Left cardiac atrium (tissue), 4 donors: ENCODE measurements at regions not wholly inside any gene's neighbourhood (a gene's known extent, or its start where the extent isn't known, plus 50 kb on each side); places are given as distances from the start of the nearest gene placed in this dataset.

Experiments
- ATAC-seq, 2 donors: fragments of 200-7000 bp; cut with Tn5 transposase; one replicate each; pipeline ENCODE4 v1.9.1; 2020; ENCODE audit warnings: mild to moderate bottlenecking in 2 of 2, moderate library complexity in 2 of 2
- DNase-seq: peaks from one replicate; pipeline ENCODE4 v3.0.0-alpha.2; 2020
- intact Hi-C, 2 donors: fragments of 100-400 bp; cut with DNase I; formaldehyde crosslinking; loops; one replicate each; pipeline versions ENCODE4 v1.14.1 to v1.15.1; 2022 to 2023
- donor health status: DM: no; HTN: yes; CAD: no.
- donor health status: DM: no; HTN: yes; CAD: no; lungs with severe emphysema.
- donor health status: DM: yes; HTN: yes; CAD: no.
- donor health status: Dilated cardiomyopathy.

DNA sequence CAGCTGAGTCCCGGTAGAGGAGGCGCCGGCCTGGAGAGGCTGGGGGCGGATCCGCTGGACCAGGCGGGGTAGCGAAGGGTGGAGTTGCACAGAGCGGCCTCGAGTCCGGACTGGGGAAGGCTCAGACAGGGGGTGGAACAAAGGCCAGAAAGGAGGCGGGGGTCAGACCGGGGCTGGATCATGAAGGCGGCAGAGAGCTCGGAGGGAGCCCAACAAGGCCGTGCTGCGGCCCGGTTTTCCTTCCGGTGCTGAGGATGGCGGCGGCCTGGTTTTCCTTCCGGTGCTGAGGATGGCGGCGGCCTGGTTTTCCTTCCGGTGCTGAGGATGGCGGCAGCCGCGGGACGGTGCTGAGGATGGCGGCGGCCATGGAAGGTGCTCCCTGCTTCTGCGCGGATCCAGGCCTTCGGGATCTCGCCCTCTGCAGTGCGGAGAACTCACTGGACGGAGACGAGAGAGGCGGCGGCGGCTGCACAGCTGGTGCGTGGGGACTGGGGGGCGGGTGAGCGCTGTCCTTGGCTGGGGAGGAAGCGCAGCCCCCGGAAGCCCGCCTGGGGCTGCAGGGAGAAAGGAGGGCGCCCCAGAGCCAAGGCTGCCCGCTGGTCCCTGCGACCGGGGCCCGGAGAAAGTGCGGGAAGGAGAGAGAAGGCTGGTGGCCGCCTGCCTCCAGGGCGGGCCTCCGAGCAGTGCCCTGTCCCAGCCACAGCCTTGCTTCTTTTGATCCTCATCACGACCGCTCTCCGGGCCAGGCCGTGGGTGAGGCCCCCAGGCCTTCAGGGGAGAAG, 350.4 kb upstream of the B3GAT1 start:
- intact Hi-C loops, result no loop called here
- ATAC-seq, result peak in 1 of 2 donors; percentile 38
- DNase-seq, result no peak

DNA sequence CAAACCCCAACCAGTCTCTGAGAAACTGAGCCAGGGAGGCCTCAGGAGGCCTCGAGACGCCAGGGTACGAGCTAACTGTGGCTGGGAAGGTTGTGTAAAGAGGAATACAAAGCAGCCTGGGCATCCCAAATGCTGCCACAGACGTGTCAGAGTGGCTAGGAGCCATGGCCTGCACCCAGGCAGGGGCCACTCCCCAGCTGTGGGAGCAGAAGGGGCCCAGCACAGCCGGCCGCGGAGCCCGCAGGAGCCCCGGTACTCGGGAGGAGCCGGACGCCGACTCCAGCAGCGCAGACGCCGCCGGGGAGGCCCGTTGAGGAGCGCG, 349.8 kb upstream of the B3GAT1 start:
- no peak for ATAC-seq
- DNase-seq, result no peak
- intact Hi-C loops, result no loop called here

DNA sequence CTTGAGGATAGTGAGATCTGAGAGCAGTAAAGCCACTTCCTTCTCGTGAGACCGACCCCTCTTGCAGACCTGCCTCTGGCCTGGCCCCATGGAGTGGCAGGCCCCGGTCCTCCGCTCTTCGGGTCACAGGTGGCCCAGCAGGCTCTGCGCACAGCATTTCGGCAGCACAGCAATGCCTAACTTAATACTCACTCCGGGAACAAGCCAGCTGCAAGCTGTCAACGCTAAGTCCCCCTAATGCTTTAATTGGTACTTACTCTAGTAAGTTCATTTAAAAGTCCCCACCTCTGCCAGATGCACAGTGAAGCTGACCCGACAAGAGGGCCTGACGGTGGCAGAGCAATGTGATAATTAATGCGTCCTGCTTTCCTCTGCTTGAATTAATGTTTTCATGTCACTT, 349.3 kb upstream of the B3GAT1 start:
- intact Hi-C loops, result no loop called here
- DNase-seq, result no peak
- ATAC-seq, result no peak

DNA sequence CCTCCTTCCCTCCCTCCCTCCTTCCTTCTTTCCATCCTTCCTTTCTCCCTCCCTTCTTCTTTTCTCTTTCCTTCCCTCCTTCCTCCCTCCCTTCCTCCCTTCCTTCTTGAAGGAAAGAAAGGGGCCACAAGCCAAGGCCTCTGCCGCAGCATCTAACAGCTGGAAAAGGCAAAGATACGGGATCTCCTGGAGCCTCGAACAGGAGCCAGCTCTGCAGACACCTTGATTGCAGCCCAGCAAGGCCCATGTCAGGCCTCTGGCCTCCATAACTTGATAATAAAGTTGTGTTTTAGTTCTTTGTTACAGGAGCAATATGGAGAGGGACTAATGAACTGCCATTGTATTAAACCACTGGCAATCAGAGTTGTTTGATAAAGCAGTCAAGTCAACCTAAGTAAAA, 348.9 kb upstream of the B3GAT1 start:
- DNase-seq, result no peak

DNA sequence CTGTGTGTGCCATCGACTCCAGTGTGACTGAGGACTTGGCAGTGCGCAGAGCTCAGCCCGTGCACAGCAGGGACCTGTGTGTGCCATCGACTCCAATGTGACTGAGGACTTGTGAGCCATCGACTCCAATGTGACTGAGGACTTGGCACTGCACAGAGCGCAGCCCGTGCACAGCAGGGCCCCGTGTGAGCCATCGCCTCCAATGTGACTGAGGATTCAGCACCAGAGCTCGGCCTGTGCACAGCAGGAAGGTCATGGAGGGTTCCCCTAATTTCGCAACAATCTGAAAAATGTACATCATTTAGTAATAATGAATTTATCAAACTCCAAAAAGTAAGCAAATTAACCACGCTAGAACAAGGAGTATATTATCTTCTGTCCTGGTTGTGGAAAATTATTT, 348.3 kb upstream of the B3GAT1 start:
- DNase-seq (no peak), ATAC-seq (no peak)
- intact Hi-C loops, result no loop called here

More for the DNA sequence above, 348.9 kb upstream of the B3GAT1 start:
- intact Hi-C loops, result no loop called here
- ATAC-seq, result no peak

DNA sequence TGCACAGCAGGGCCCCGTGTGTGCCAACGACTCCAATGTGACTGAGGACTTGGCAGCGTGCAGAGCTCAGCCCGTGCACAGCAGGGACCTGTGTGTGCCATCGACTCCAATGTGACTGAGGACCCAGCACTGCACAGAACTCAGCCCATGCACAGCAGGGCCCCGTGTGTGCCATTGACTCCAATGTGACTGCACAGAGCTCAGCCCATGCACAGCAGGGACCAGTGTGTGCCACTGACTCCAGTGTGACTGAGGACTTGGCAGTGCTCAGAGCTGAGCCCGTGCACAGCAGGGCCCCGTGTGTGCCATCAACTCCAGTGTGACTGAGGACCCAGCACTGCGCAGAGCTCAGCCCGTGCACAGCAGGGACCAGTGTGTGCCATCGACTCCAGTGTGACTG, 347.8 kb upstream of the B3GAT1 start:
- ATAC-seq (no peak), DNase-seq (no peak)
- intact Hi-C loops, result no loop called here

DNA sequence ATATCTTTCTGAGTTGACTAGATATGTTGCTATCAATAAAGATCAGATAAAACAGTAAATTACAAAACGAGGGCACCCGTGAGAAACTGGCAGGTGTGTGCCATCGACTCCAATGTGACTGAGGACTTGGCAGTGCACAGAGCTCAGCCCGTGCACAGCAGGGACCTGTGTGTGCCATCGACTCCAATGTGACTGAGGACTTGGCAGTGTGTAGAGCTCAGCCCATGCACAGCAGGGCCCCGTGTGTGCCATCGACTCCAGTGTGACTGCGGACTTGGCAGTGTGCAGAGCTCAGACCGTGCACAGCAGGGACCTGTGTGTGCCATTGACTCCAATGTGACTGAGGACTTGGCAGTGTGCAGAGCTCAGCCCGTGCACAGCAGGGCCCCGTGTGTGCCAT, 347.2 kb upstream of the B3GAT1 start:
- intact Hi-C loops, result no loop called here
- DNase-seq (no peak), ATAC-seq (no peak)

DNA sequence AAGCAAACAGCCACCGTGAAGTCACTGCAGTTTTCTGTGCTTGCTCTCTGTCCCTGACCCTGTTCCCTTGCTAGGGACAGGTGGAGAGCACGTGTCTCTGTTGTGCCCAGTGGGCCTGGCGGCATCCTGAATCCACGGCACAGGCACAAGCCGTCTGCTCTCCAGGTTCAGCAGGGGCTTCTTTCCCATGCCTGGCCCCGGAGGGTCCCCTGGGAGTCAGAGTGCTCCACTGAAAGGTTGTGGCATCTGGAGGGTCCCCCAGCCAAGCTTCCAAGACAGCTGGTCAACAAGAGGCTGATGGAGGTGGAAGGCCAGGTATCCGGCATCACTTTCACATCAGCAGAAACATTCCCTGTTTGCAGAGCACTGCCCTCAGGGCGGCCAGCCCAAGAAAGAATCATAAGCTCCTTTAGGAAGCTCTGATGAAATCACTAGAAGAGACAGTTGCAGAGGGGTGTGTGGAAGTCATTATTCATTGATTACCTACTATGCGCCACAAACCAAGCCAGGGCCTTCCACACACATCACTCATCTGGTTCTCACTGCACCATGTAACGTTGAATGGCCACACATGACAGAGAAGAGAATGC, 346.4 kb upstream of the B3GAT1 start:
- no peak for DNase-seq
- no peak for ATAC-seq
- intact Hi-C loops, result no loop called here

DNA sequence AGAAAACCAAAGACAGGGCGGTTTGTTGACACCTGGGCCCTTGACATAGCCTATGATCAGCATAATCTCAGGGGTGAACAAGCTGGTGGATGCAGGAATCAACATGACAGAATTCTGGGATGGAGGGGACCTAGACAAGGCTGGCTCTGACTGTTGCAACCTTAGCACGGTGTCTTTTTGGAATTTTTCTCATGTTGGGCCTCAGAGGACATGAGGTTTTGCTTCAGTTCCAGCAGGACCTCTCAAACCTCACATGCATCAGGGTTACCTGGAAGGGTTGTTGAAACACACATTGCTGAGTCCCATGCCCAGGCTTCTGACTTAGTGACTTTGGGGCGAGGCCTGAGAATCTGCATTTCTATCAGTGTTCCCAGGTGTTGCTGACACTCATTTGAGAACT, 345.6 kb upstream of the B3GAT1 start:
- DNase-seq (no peak), ATAC-seq (no peak)
- intact Hi-C loops, result no loop called here

DNA sequence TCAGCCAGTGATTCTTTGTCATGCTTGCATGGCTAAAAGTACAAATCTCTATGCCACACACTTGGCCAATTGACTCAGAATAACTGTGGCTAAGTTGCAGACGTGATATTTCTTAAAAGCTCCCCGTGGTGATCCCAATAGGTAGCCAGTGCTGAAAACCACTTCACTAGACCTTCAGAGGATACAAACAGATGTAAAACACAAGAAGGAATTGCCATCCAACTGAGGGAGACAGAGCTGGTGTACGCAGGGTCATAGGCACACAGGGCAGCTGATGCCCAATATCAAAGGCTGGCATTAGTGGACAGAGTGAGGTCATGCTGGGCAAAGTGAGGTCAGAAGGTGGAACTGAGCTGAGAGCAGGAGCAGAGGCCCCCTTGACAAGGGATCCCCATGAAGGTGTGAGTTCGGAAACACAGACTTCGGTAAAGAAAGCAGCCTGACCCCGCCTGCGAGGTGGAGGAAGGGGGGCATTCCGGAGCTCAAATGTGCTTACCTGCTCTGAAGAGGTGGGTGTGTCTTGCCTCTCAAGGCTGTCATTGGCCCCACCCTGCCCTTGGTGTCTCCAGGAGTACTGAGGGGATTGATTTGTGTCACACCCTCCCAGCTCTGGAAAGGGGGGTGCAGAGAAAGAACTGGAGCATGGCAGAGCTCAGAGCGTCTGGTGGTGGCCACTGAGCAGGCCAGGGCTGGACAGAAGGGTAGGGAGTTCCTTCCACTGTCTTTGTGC, 344.9 kb upstream of the B3GAT1 start:
- ATAC-seq, result no peak
- intact Hi-C loops, result no loop called here
- DNase-seq, result no peak

DNA sequence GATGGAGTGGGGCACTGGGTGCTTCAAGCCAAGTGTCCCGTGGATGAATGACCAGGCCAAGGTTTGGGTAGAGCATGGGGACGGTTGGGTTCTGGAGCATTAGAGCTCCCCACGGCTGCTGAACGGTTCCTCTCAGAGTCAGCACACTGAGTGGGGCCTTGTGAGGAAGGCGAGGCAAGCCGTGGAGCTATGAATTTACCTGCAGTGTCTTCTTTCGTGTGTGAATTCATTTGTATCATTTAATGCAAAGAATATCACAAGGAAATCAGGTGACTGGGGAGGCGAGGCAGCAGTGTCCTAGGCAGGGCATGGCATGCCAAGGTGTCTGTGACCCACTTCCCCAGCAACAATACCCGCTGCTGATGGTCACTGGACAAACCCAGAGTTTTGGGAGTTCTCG, 343.5 kb upstream of the B3GAT1 start:
- DNase-seq, result no peak
- intact Hi-C loops, result no loop called here
- ATAC-seq, result no peak

DNA sequence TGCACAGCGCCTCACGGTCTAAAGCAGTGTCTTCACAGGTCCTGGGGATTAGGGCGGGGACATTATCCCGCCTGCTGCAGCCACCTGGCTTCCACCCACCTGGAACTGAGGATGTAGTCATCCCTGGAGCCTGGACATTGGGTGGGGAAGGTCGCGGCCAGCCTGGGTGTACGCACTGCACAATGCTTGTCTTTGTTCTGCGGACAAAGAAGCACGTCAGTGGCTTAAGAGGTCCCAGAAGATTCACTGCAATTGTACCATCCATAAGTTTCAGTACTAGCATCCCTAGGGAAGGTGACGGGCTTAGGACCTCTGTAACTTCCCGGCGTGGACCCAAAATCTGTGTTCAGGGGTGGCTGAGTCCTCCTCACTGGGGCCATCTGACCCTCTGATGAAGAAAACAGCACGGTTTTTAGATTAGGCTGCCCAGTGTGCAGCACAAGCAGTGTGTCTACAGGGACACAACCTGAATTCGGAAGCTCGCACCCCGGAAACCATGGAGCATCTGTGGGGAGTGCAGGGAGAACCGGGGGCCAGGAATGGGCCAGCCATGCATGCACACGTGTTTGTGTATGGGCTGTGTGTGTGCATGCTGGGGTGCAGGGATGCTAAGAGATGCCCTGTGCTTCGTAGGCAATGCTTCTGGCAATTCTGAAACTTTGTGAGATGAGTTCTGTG, 342.6 kb upstream of the B3GAT1 start:
- intact Hi-C loops, result no loop called here
- ATAC-seq (no peak), DNase-seq (no peak)

DNA sequence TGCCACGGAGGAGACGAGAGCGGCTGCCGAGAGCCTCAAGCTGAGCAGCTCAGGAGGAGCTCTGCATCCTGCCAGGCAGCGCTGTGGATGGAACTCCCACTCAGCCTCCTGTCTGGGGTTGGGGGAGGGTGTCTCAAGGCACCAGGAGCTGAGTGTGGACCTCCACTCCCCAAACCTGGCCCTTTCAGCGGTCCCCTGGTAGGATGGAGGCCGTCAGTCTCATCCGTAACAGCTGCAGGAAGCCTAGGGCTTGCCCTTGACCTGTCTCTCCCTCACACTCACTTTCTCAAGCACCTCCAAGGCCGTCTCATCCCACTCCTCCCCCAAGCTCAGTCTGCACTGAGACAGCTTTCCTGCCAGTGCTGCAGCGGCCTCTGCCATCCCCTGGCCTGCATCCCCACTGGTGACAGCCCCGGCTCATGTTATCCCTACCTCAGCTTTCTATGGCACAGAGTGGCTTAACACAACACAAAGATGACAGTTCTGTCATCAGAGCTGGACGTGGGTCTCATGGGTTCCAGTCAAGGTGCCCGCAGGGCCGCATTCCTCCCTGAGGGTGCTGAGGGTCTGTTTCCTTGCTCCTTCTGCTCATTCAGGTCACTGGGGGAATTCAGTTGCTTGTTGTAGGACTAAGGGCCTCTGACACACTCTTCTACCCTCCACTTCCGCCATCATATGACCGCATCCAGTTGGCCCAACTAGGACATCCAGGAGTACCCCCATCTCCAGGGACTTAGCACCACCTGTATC, 341.9 kb upstream of the B3GAT1 start:
- ATAC-seq (peak in 1 of 2 donors; percentile 36), DNase-seq (no peak)
- intact Hi-C loops, result no loop called here

DNA sequence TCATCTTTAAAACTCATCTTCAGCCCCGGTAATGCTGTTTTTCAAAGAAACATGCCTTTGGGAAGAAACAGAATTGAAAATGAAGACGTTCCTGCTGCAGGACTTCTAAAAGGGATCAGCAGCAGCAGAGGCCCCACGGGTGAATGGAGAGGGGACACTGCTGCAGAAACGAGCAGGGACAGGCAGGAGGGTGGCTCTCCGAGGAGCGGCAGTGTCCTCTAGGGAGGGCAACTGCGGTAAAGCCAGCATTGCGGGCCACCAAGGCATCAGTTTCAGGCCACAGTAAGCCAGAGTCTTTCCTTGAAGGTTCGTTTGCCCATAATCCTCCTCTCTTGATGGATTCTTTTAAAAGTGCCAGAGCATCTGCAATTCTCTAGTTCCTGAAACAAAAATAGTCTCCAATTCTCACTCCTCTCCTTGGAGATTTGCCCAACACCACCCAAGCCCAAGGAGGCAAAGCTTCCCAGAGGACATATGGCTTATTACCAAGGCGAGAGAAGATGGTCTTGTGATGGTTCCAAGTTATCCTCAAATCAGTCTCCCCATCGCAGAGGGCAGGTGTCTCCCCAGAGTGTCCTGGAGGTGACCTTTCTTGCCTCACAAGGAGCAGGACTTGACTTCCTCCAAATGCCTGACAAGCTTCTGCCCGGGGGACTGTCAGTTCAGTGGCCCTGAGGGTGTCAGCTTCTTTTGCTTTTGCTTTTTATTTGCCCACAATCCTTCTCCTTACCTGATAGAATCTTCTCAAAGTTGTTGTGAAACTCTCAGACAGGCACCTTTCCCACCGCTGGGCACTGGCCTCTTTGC, 341.1 kb upstream of the B3GAT1 start:
- no peak for DNase-seq
- intact Hi-C loops, result no loop called here
- no peak for ATAC-seq

DNA sequence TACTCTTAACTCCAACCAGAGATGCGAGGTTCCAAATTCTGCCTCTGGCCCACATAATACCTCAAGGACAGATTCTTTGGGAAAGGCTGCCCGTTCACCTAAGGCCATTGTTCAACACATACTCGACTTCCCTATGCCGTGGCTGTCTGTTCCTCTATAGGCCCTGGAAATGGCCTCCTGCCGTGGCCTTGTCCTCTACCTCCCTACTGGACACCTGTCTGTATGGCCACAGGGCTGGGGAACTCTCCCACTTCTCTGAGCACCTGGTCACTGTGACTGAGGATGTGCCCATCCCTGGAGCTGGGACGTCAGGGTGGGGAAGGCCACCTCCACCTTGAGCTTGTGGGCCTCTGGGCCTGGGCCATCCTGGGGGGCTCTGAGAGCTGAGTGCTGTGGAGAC, 340.5 kb upstream of the B3GAT1 start:
- no peak for DNase-seq
- no peak for ATAC-seq
- intact Hi-C loops, result no loop called here

DNA sequence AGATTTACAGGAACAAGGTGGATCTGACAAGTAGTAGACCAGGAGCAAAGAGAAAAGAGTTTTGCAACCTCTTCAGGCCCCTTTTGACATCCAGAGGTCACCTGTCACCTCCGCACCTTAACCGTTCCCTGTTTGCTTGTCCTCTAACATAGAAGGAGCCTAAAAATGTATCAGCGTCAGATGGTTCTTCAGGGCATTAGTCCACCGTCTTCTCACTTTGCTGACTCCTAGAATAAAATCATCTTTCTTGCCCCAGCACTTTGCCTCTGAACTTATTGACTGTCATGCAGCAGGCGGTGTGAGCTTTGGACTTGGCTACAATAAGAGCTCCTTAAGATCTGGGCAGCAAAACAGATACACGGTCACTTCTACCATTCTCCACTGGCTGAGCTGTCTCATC, 339.7 kb upstream of the B3GAT1 start:
- intact Hi-C loops, result no loop called here
- DNase-seq (no peak), ATAC-seq (no peak)

DNA sequence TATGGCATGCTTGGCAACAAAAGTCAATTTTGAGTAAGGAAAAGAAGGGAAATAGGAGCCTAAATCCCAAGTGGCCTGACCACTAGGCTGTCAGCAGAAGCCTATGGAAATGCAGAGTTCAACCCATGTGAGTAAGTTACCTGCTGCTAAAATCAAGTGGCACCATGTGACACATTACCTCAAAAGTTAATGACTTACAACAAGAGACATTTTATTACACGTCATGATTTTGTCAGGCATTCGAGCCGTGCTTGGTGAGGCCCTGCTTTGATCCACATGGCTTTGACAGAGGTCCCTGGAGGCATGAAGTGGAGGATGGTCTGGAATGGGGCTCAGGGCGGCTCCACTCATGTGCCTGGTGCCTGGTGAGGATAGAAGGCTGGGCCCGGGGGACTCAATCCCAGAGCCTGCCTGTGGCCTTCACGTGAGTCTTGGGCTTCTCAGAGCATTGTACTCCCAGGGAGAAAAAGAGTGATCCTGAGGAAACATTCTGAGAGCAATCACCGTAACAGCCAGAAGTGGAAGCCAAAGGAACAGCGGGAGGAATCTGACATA, 339.1 kb upstream of the B3GAT1 start:
- ATAC-seq (no peak), DNase-seq (no peak)
- intact Hi-C loops, result no loop called here

DNA sequence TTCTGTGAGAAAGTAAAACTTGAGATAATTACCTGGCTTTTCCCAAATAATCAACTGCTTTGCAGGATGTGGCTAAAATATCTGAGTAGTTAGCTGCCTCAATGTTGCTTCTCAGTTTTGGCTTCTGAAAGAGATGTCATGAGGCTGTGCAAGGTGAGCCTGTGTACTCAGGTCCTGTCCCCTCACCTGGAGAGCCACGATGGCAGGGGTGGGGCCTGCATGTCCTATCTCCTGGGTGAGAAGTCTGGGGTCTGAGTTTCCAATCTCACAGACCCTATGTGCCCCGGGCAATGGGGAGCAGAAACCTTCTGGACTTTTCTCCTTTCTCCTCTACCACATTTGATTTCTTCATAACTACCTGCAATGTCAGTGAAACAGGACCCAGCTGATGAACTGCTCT, 338.6 kb upstream of the B3GAT1 start:
- intact Hi-C loops, result no loop called here
- ATAC-seq, result no peak
- DNase-seq, result no peak
